Testis (tissue), 2 donors: ENCODE measurements at regions not wholly inside any gene's neighbourhood (a gene's known extent, or its start where the extent isn't known, plus 50 kb on each side); places are given as distances from the start of the nearest gene placed in this dataset.
A peak's percentile ranks its signal among the peaks of the same experiment; 100 is the strongest.
"Not testable (repeated sequence)": the region's sequence is repeated elsewhere in the genome, so short reads cannot be mapped to it uniquely, and the experiment has no call there.

Experiments used
- DNase-seq: peaks from one replicate; pipeline ENCODE4 v3.0.0-alpha.2; 2019
- H3K27ac ChIP-seq, 2 donors: fragments of 200-600 bp; sonication (generic); one replicate each; pipeline ENCODE4 v1.5.1; 2019
- H3K27me3 ChIP-seq: fragments of 200-600 bp; sonication (generic); one replicate; pipeline ENCODE4 v1.5.1; 2019
- H3K36me3 ChIP-seq: fragments of 200-600 bp; sonication (generic); one replicate; pipeline ENCODE4 v1.5.1; 2017; ENCODE audit warnings: low read depth; ENCODE audit errors: missing control alignments
- H3K4me1 ChIP-seq: fragments of 200-600 bp; sonication (generic); one replicate; pipeline ENCODE4 v1.5.1; 2019
- H3K4me3 ChIP-seq, 2 donors: fragments of 200-600 bp; sonication (generic); one replicate each; pipeline ENCODE4 v1.5.1; 2017 to 2019
- H3K9me3 ChIP-seq: fragments of 200-600 bp; sonication (generic); one replicate; pipeline ENCODE4 v1.5.1; 2017
- POLR2A ChIP-seq: fragments of 450-650 bp; IDR thresholded peaks from one replicate; pipeline ENCODE4 v1.6.1; 2017; ENCODE audit warnings: antibody characterized with exemption, mild to moderate bottlenecking, moderate library complexity
- WGBS, 2 donors: methylation state at CpG; one replicate each; pipeline ENCODE4 v1.1.5; 2018; 5-methylcytosine and 5-hydroxymethylcytosine counted together
- intact Hi-C: fragments of 100-400 bp; cut with DNase I; formaldehyde crosslinking; loops from one replicate; pipeline ENCODE4 v1.15.1; 2023; ENCODE audit warnings: low total_unique reads
- TF ChIP-seq, protein P1 (sequence below), 3 experiments: fragments of 450-650 bp in 2 of 3; fragments of 200-600 bp in 1 of 3; sonication (generic) in 1 of 3; IDR thresholded peaks; one replicate each; pipeline ENCODE4 v1.5.1; 2016 to 2019; ENCODE audit warnings: antibody characterized with exemption in 3 of 3, mild to moderate bottlenecking in 2 of 3, moderate library complexity in 1 of 3

DNA sequence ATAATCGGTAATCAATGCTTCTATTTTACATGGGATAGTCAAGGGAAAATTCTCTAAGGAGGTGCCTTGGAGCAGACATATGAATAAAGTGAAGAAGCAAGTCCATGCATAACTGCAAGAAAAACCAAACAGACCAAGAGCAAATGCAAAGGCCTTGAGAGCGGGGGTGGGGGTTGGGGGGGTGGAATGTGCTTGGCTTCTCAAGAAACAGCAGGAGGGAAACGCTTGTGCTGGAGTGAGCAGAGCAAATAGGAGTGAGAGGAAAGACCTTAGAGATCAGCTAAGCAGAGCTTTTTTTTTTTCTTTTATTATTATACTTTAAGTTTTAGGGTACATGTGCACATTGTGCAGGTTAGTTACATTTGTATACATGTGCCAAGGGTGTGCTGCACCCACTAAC lies 260.8 kb downstream of the ARPP21 start:
- Histone ChIP-seq H3K4me3 (no peak overlapping the region), H3K36me3 (no peaks in the 10 kb centered on the region), H3K9me3 (no peaks in the 10 kb centered on the region), H3K27ac (no peak overlapping the region), H3K27me3 (no peaks in the 10 kb centered on the region), H3K4me1 (no peaks in the 10 kb centered on the region)
- intact Hi-C loops = no loop called here
- 75 to 76% methylated on average over 3 of the region's 3 CpGs for WGBS, 2 donors
- no peak for DNase-seq
- TF ChIP-seq POLR2A = no peak
- TF ChIP-seq, protein P1, sequence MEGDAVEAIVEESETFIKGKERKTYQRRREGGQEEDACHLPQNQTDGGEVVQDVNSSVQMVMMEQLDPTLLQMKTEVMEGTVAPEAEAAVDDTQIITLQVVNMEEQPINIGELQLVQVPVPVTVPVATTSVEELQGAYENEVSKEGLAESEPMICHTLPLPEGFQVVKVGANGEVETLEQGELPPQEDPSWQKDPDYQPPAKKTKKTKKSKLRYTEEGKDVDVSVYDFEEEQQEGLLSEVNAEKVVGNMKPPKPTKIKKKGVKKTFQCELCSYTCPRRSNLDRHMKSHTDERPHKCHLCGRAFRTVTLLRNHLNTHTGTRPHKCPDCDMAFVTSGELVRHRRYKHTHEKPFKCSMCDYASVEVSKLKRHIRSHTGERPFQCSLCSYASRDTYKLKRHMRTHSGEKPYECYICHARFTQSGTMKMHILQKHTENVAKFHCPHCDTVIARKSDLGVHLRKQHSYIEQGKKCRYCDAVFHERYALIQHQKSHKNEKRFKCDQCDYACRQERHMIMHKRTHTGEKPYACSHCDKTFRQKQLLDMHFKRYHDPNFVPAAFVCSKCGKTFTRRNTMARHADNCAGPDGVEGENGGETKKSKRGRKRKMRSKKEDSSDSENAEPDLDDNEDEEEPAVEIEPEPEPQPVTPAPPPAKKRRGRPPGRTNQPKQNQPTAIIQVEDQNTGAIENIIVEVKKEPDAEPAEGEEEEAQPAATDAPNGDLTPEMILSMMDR (IDR thresholded peaks at IDR 0.05) = no peak

DNA sequence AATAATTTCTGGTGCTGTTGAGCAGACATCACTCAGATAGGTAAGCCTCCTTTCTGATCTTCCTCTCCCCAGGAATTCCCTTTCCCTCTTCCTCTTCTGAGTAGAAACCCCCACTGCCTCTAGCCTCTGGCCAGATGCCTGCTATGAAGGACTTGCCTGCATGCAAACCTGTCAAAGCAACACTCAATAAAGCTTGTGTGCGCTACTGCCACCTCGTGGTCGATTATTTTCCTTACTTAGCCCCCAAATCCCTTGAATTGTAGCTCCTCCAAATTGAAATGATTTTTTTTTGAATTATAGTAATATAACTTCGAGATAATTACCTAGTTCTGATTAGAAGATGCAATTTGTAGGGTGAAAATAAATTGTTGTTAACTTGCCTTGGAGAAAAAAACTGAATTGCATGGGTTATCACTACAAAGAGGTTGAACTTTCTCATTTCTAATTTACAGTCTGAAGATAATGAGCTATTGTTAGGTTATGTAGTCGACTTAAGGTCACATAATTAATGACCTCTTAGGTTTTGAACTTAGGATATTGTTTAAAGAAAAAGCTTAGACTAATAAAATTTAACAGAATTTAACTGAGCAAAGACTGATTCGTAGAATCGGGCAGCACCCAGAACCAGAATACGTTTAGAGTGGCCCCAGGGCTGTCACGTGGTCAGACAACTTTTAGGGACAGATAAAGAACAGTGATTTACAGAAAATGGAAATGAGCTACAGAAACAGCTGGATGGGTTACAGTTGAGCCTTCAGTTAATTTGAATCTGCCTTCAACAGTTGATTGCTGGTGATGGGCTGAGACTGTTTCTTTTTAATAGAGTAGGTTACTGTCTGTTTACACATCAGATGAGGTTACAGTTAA lies 269.3 kb downstream of the ARPP21 start:
- intact Hi-C loops = no loop called here
- H3K4me1 ChIP-seq = no peaks in the 10 kb centered on the region
- peak; percentile 89 for DNase-seq
- no peak overlapping the region for H3K27ac ChIP-seq
- no peaks in the 10 kb centered on the region for H3K9me3 ChIP-seq
- no peaks in the 10 kb centered on the region for H3K36me3 ChIP-seq
- TF ChIP-seq, protein P1 (IDR thresholded peaks at IDR 0.05) = peak; percentile 28 to 75 (median 48)
- TF ChIP-seq POLR2A = no peak
- no peaks in the 10 kb centered on the region for H3K27me3 ChIP-seq
- H3K4me3 ChIP-seq = no peak overlapping the region
- WGBS, 2 donors = 23 to 32% methylated on average over 9 of the region's 9 CpGs

DNA sequence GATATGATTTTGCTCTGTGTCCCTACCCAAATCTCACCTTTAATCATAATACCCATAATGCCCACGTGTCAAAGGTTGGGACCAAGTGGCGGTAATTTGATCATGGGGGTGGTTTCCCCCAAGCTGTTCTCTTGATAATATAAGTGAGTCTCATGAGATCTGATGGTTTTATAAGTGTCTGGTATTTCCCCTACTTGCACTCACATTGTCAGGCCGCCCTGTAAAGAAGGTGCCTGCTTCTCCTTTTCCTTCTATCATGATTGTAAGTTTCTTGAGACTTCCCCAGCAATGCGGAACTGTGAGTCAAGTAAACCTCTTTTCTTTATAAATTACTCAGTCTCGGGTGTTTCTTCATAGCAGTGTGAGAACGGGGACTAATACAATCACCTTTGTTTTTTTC lies 279.8 kb downstream of the ARPP21 start:
- H3K27me3 ChIP-seq = no peaks in the 10 kb centered on the region
- 89 to 94% methylated on average over 6 of the region's 6 CpGs for WGBS, 2 donors
- intact Hi-C loops = no loop called here
- H3K27ac ChIP-seq = no peak overlapping the region
- DNase-seq = no peak
- no peaks in the 10 kb centered on the region for H3K9me3 ChIP-seq
- H3K36me3 ChIP-seq = no peaks in the 10 kb centered on the region
- TF ChIP-seq, protein P1 (IDR thresholded peaks at IDR 0.05) = no peak
- TF ChIP-seq POLR2A = no peak
- no peak overlapping the region for H3K4me3 ChIP-seq
- no peaks in the 10 kb centered on the region for H3K4me1 ChIP-seq

DNA sequence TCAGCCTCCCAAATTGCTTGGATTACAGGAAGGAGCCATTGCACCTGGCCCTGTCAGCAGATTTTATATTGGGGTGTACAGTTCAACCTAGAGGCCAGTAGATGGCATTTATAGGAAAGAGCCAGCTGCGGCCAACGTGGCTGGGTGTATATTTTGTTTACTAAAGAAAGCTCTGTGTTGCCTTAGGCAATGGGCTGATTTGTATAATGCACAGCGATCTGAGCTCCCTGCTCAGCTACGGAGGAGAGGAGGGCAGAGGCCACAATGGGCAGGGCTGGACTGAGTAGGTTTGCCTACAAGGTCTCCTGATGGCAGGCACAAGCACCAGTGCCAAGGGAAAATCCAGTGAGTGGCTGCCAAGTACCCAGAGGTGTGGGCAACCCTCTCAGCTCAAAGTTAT lies 282.4 kb downstream of the ARPP21 start:
- WGBS, 2 donors = 85 to 90% methylated on average over 4 of the region's 4 CpGs

DNA sequence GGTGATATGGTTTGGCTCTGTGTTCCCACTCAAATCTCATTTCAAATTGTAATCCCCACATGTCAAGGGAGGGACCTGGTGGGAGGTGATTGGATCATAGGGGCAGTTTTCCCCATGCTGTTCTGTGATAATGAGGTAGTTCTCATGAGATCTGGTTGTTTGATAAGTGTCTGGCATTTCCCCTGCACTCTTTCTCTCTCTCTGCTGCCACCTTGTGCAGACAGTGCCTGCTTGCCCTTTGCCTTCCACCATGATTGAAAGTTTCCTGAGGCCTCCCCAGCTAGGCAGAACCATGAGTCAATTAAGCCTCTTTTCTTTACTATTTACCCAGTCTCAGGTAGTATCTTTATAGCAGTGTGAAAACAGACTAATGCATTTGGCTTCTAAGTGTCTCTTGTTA lies 284.7 kb downstream of the ARPP21 start:
- DNase-seq = peak; percentile 20

More for the DNA sequence above, 282.4 kb downstream of the ARPP21 start:
- intact Hi-C loops = no loop called here
- H3K36me3 ChIP-seq = no peaks in the 10 kb centered on the region
- no peaks in the 10 kb centered on the region for H3K4me1 ChIP-seq
- no peak overlapping the region for H3K4me3 ChIP-seq
- H3K27ac ChIP-seq = no peak overlapping the region
- H3K27me3 ChIP-seq = no peaks in the 10 kb centered on the region
- H3K9me3 ChIP-seq = no peaks in the 10 kb centered on the region
- no peak for DNase-seq
- no peak for TF ChIP-seq POLR2A
- TF ChIP-seq, protein P1 (IDR thresholded peaks at IDR 0.05) = no peak

More for the DNA sequence above, 284.7 kb downstream of the ARPP21 start:
- H3K9me3 ChIP-seq, H3K4me1 ChIP-seq, H3K36me3 ChIP-seq, H3K27me3 ChIP-seq, H3K4me3 ChIP-seq, intact Hi-C loops, H3K27ac ChIP-seq: not testable (repeated sequence)
